Thymus (tissue), 11 donors: ENCODE measurements at regions not wholly inside any gene's neighbourhood (a gene's known extent, or its start where the extent isn't known, plus 50 kb on each side); places are given as distances from the start of the nearest gene placed in this dataset.

Experiments
- DNase-seq, 9 donors: peaks; one replicate each; pipeline ENCODE4 v3.0.0-alpha.2; 2013; ENCODE audit warnings: low spot score in 9 of 9, low read depth in 6 of 9, missing footprints in 1 of 9
- H3K27ac ChIP-seq, 2 donors: one replicate each; pipeline ENCODE4 v1.5.1; 2013; ENCODE audit warnings: control low read depth in 1 of 2, low read depth in 1 of 2, low read length in 1 of 2, mild to moderate bottlenecking in 1 of 2, moderate library complexity in 1 of 2
- H3K27me3 ChIP-seq, 2 donors: one replicate each; pipeline ENCODE4 v1.5.1; 2013; ENCODE audit warnings: low read length in 1 of 2; ENCODE audit not compliant: control insufficient read depth in 2 of 2, insufficient read depth in 1 of 2
- H3K36me3 ChIP-seq, 2 donors: one replicate each; pipeline ENCODE4 v1.5.1; 2013; ENCODE audit warnings: low read length in 1 of 2, mild to moderate bottlenecking in 1 of 2, moderate library complexity in 1 of 2; ENCODE audit not compliant: control insufficient read depth in 2 of 2, insufficient read depth in 2 of 2
- H3K4me1 ChIP-seq, 2 donors: one replicate each; pipeline ENCODE4 v1.5.1; 2013; ENCODE audit warnings: low read length in 2 of 2; ENCODE audit not compliant: control insufficient read depth in 2 of 2, insufficient read depth in 2 of 2
- H3K4me3 ChIP-seq, 2 donors: one replicate each; pipeline ENCODE4 v1.5.1; 2013; ENCODE audit warnings: low read length in 2 of 2, control low read depth in 1 of 2, mild to moderate bottlenecking in 1 of 2
- H3K9me3 ChIP-seq, 2 donors: one replicate each; pipeline ENCODE4 v1.5.1; 2013; ENCODE audit warnings: low read length in 1 of 2, mild to moderate bottlenecking in 1 of 2; ENCODE audit not compliant: control insufficient read depth in 2 of 2, insufficient read depth in 1 of 2
- WGBS: extraction: QIAGEN DNeasy Blood & Tissue Kit; methylation state at CpG from one replicate; pipeline ENCODE4 v1.1.7; 2013; 5-methylcytosine and 5-hydroxymethylcytosine counted together
- donor health status: healthy.

DNA sequence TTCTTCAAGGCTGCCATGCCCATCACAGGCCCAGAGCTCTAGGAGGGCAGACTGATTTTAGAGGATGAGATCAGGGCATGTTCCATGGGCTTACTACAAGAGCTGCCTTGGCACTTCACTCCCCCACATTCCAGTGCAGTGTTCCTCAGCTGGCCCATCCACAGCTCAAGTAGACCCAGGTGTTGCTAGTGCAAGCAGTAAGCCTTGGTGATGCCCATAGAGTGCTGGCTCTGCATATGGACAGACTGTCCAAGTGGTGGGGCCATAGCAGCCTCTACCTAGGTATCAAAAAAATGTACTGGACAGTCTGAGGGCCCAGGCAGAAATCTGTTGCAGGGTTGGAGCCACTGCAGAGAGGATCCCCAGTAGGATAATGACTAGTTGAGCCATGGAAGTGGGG is 366.6 kb downstream of the FGF10 start:
- Histone ChIP-seq H3K4me1 (no peaks in the 10 kb centered on the region), H3K4me3 (no peak overlapping the region), H3K36me3 (no peaks in the 10 kb centered on the region), H3K9me3 (no peaks in the 10 kb centered on the region), H3K27ac (no peak overlapping the region), H3K27me3 (no peaks in the 10 kb centered on the region)
- DNase-seq = no peak

DNA sequence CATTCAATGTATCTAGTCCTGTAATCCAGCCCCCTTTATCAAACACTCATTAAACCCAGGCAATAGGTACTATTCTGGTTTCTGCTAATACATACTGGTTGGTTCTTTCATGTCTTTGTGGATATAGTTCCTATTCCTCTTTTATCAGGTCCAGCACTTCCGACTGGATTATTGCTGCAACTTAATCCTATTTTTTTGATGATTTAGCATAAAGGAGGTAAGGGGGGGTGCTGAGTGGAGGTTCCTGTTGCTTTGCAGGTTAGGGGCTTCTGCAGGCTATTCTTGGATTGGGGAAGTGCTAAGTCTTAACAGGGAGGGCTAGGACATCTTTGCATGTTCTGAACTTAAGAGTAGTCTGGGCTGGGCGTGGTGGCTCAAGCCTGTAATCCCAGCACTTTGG is 377.7 kb downstream of the FGF10 start:
- H3K27me3 ChIP-seq = no peaks in the 10 kb centered on the region

DNA sequence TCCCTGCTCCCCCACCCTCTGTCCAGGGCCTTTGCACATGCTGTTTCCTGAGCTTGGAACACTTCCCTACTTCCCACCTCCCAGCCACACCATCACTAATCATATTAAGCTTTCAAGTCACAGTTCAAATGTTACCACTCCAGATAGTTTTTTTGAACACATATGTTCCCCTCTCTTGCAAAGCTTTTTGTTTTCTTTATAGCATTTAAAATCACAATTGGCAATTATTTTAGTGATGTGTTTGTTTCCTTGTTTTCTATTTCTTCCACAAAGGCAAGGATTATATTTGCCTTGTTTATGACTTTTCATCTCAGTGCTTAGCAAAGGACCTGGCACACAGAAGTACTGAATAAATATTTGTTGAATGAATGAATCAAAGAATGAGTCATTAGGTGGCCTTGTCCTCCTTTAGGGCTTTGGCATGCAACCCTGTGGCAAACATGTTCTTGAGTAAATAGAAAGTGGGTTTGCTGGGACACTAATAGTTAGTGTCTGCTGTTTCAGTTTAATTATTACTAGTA is 386.8 kb downstream of the FGF10 start:
- no peak for DNase-seq

More for the DNA sequence above, 377.7 kb downstream of the FGF10 start:
- Histone ChIP-seq H3K4me1 (no peaks in the 10 kb centered on the region), H3K4me3 (no peak overlapping the region), H3K9me3 (peaks cover 0 to 13% of the 10 kb centered on the region in 2 donors), H3K27ac (no peak overlapping the region), H3K36me3 (no peaks in the 10 kb centered on the region)
- DNase-seq = no peak
- 76% methylated on average over 2 of the region's 2 CpGs for WGBS

GRCh38 chr5:44001675-44002380 is 387.4 kb downstream of the FGF10 start:
- no peaks in the 10 kb centered on the region for H3K4me1 ChIP-seq
- no peak overlapping the region for H3K27ac ChIP-seq
- H3K9me3 ChIP-seq = no peaks in the 10 kb centered on the region
- no peak overlapping the region for H3K4me3 ChIP-seq
- H3K36me3 ChIP-seq = no peaks in the 10 kb centered on the region
- no peak for DNase-seq
- H3K27me3 ChIP-seq = no peaks in the 10 kb centered on the region
- WGBS = 86% methylated on average over 2 of the region's 2 CpGs

More for the DNA sequence above, 386.8 kb downstream of the FGF10 start:
- H3K27ac ChIP-seq = no peak overlapping the region
- H3K4me1 ChIP-seq = no peaks in the 10 kb centered on the region
- H3K36me3 ChIP-seq = no peaks in the 10 kb centered on the region
- no peak overlapping the region for H3K4me3 ChIP-seq
- H3K27me3 ChIP-seq = no peaks in the 10 kb centered on the region
- H3K9me3 ChIP-seq = no peaks in the 10 kb centered on the region

DNA sequence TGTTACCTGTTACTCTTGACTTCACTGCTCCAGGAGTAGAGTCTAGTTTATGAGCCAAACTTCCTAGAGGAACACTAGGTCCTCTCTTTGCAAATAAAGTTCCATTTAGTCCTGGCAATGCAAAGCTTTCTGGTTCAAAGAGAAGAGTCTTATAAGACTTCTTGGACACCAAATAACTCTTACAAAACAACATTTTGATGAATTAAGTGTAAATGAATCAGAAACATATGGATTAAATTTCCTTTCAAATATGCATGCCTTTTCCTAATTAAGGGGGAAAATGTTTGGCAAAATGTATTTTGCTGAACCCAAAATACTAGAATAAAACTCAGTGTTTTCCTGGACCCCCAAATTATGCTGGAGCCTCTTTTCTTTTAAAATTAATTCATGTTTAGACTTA is 388.0 kb downstream of the FGF10 start:
- H3K27ac ChIP-seq = no peak overlapping the region
- H3K27me3 ChIP-seq = no peaks in the 10 kb centered on the region
- no peak overlapping the region for H3K4me3 ChIP-seq
- H3K4me1 ChIP-seq = no peaks in the 10 kb centered on the region
- DNase-seq = no peak
- H3K36me3 ChIP-seq = no peaks in the 10 kb centered on the region
- H3K9me3 ChIP-seq = no peaks in the 10 kb centered on the region

- WGBS = 88% methylated on average over 5 of the region's 5 CpGs
- no peak overlapping the region for H3K27ac ChIP-seq
- DNase-seq = no peak
- no peaks in the 10 kb centered on the region for H3K4me1 ChIP-seq
- H3K9me3 ChIP-seq = no peaks in the 10 kb centered on the region
- H3K36me3 ChIP-seq = no peaks in the 10 kb centered on the region
- no peaks in the 10 kb centered on the region for H3K27me3 ChIP-seq
- H3K4me3 ChIP-seq = no peak overlapping the region
Measured at GRCh38 chr5:43997647-43998272, 391.5 kb downstream of the FGF10 start.

- whole genome bisulfite sequencing = 94% methylated on average over 2 of the region's 2 CpGs
Measured at GRCh38 chr5:43996221-43996620, 393.0 kb downstream of the FGF10 start.

GRCh38 chr5:43994352-43994708 is 391.4 kb downstream of the NNT start:
- Histone ChIP-seq H3K4me3 (no peak overlapping the region), H3K4me1 (no peaks in the 10 kb centered on the region), H3K9me3 (no peaks in the 10 kb centered on the region), H3K27me3 (no peaks in the 10 kb centered on the region), H3K36me3 (no peaks in the 10 kb centered on the region), H3K27ac (no peak overlapping the region)
- no peak for DNase-seq
- 87% methylated on average over 3 of the region's 3 CpGs for WGBS

More at GRCh38 chr5:43996221-43996620, 393.0 kb downstream of the FGF10 start:
- Histone ChIP-seq H3K27ac (no peak overlapping the region), H3K36me3 (no peaks in the 10 kb centered on the region), H3K27me3 (no peaks in the 10 kb centered on the region), H3K4me3 (no peak overlapping the region), H3K9me3 (no peaks in the 10 kb centered on the region), H3K4me1 (no peaks in the 10 kb centered on the region)
- no peak for DNase-seq

DNA sequence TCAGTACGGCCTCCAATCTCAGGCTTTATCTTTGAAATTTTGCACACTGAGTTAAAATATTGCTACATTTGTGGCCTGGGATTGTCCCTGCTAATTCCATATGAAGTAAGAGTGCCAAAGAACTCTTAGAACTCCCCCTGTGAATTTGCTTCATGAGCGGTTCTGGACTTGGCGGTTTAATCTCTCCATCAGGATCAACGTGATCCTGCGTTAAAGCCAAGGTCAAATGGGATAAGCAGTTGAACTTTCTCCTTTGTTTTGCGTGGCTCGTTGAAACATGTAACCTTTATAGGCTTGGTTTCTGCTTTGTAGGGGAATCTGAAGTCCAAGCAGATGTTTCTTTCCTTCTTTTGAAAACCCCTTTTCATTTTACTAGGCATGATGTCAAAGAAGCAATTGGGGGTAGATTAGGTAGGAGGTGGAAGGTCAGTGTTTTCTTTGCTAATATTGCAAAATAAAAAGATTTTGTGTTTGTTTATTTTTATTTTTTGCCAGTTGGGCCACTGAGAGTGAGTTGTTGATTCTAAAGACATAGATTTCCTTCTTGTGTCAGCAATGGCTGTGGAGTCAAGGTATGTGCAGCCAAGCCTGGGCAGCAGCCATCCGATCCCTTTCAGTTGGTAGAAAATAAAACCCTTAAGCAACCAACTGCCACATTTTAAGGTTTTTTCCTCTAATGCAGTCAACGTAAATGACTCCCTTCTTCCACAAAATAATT is 390.8 kb downstream of the NNT start:
- Histone ChIP-seq H3K4me1 (no peaks in the 10 kb centered on the region), H3K27me3 (no peaks in the 10 kb centered on the region), H3K27ac (no peak overlapping the region), H3K36me3 (no peaks in the 10 kb centered on the region), H3K9me3 (no peaks in the 10 kb centered on the region), H3K4me3 (no peak overlapping the region)
- 92% methylated on average over 9 of the region's 9 CpGs for WGBS
- DNase-seq = no peak
